H1 (cell line): ENCODE measurements at regions not wholly inside any gene's neighbourhood (a gene's known extent, or its start where the extent isn't known, plus 50 kb on each side); places are given as distances from the start of the nearest gene placed in this dataset.

Experiments
- BCL11A ChIP-seq, 2 experiments: IDR thresholded peaks; one replicate each; pipeline ENCODE4 v1.6.1; 2011; ENCODE audit warnings: low read depth in 2 of 2, low read length in 2 of 2, mild to moderate bottlenecking in 2 of 2
- GTF2F1 ChIP-seq: IDR thresholded peaks from 2 replicates; pipeline ENCODE4 v1.6.1; 2012; ENCODE audit warnings: low read depth, low read length, improper control_type of control experiment, borderline replicate concordance
- KDM1A ChIP-seq: fragments of 200-600, 300-600 bp; sonication (generic); IDR thresholded peaks from 2 replicates; pipeline ENCODE4 v1.7.1; 2016; ENCODE audit warnings: mild to moderate bottlenecking, low read length, borderline replicate concordance
- KDM4A ChIP-seq: IDR thresholded peaks from one replicate; pipeline ENCODE4 v1.7.1; 2012; ENCODE audit warnings: low read depth, mild to moderate bottlenecking, moderate library complexity, low read length, inconsistent platforms; ENCODE audit not compliant: severe bottlenecking
- NRF1 ChIP-seq: IDR thresholded peaks from 2 replicates; pipeline ENCODE4 v1.6.1; 2011; ENCODE audit warnings: mild to moderate bottlenecking, low read depth, low read length, improper control_type of control experiment
- PHF8 ChIP-seq: fragments of 200-600 bp; sonication (generic); conservative IDR thresholded peaks from 2 replicates; pipeline ENCODE4 v1.7.1; 2012; ENCODE audit warnings: low read depth, mild to moderate bottlenecking, inconsistent platforms, low read length, moderate library complexity
- POU5F1 ChIP-seq: IDR thresholded peaks from 2 replicates; pipeline ENCODE4 v1.6.1; 2011; ENCODE audit warnings: low read depth, mild to moderate bottlenecking, low read length, moderate library complexity
- SIX5 ChIP-seq: IDR thresholded peaks from 2 replicates; pipeline ENCODE4 v1.6.1; 2011; ENCODE audit warnings: mild to moderate bottlenecking, low read depth, low read length
- SP2 ChIP-seq: IDR thresholded peaks from 2 replicates; pipeline ENCODE4 v1.6.1; 2012; ENCODE audit warnings: mild to moderate bottlenecking, low read length, inconsistent platforms
- TBP ChIP-seq: IDR thresholded peaks from 2 replicates; pipeline ENCODE4 v1.6.1; 2011; ENCODE audit warnings: low read depth, low read length, improper control_type of control experiment
- TF ChIP-seq, protein P1 (sequence below), 3 experiments: IDR thresholded peaks; 1 replicate in 2 of 3; 2 replicates in 1 of 3; pipeline versions ENCODE4 v1.5.1 to v1.6.1; 2011; ENCODE audit warnings: low read length in 3 of 3, mild to moderate bottlenecking in 3 of 3, inconsistent platforms in 2 of 3, low read depth in 1 of 3, moderate library complexity in 1 of 3; ENCODE audit not compliant: insufficient read depth in 1 of 3; ENCODE audit errors: control extremely low read depth in 1 of 3
- TF ChIP-seq, protein P2 (sequence below): IDR thresholded peaks from 2 replicates; pipeline ENCODE4 v1.6.1; 2012; ENCODE audit warnings: low read length, inconsistent platforms
- TF ChIP-seq, protein P3 (sequence below): IDR thresholded peaks from 2 replicates; pipeline ENCODE4 v1.6.1; 2012; ENCODE audit warnings: inconsistent platforms
- TF ChIP-seq, protein P4 (sequence below): IDR thresholded peaks from 2 replicates; pipeline ENCODE4 v1.6.1; 2011; ENCODE audit warnings: low read depth, mild to moderate bottlenecking, low read length; ENCODE audit not compliant: insufficient read depth

DNA sequence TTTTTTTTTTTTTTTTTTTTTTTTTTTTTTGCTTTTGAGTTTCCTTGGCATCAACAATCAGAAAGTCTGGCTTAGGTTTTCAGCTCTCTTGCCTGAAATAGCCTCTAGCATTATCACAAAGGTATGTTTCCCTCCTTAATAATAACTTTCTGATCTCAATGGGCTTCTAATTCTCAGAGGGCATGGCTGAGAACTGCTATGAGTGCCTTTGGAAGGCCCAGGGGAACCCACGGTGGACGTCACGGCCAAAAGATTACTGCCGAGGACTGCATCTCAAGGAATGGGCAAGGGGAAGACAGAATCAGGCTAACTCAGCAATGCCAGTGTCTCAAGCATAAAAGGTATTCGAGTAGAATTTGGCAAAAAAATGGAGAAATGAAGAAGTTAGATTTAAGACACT is 73.2 kb upstream of the SLC14A2 start (continued):
- TF ChIP-seq KDM1A = no peak
- no peak for TF ChIP-seq BCL11A (IDR thresholded peaks at IDR 0.05; ENCODE audit: low read depth in 2 of 2, low read length in 2 of 2)
- no peak for TF ChIP-seq KDM4A
- TF ChIP-seq, protein P1, sequence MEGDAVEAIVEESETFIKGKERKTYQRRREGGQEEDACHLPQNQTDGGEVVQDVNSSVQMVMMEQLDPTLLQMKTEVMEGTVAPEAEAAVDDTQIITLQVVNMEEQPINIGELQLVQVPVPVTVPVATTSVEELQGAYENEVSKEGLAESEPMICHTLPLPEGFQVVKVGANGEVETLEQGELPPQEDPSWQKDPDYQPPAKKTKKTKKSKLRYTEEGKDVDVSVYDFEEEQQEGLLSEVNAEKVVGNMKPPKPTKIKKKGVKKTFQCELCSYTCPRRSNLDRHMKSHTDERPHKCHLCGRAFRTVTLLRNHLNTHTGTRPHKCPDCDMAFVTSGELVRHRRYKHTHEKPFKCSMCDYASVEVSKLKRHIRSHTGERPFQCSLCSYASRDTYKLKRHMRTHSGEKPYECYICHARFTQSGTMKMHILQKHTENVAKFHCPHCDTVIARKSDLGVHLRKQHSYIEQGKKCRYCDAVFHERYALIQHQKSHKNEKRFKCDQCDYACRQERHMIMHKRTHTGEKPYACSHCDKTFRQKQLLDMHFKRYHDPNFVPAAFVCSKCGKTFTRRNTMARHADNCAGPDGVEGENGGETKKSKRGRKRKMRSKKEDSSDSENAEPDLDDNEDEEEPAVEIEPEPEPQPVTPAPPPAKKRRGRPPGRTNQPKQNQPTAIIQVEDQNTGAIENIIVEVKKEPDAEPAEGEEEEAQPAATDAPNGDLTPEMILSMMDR (IDR thresholded peaks at IDR 0.05; ENCODE audit: control extremely low read depth in 1 of 3, insufficient read depth in 1 of 3, low read depth in 1 of 3, low read length in 3 of 3) = no peak
- no peak for TF ChIP-seq PHF8
- no peak for TF ChIP-seq SIX5
- TF ChIP-seq SP2 = no peak
- TF ChIP-seq POU5F1 = no peak
- TF ChIP-seq GTF2F1 = no peak
- TF ChIP-seq, protein P2, sequence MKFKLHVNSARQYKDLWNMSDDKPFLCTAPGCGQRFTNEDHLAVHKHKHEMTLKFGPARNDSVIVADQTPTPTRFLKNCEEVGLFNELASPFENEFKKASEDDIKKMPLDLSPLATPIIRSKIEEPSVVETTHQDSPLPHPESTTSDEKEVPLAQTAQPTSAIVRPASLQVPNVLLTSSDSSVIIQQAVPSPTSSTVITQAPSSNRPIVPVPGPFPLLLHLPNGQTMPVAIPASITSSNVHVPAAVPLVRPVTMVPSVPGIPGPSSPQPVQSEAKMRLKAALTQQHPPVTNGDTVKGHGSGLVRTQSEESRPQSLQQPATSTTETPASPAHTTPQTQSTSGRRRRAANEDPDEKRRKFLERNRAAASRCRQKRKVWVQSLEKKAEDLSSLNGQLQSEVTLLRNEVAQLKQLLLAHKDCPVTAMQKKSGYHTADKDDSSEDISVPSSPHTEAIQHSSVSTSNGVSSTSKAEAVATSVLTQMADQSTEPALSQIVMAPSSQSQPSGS = no peak
- TF ChIP-seq TBP = no peak
- TF ChIP-seq, protein P3, sequence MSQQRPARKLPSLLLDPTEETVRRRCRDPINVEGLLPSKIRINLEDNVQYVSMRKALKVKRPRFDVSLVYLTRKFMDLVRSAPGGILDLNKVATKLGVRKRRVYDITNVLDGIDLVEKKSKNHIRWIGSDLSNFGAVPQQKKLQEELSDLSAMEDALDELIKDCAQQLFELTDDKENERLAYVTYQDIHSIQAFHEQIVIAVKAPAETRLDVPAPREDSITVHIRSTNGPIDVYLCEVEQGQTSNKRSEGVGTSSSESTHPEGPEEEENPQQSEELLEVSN = no peak
- no peak for TF ChIP-seq NRF1
- TF ChIP-seq, protein P4, sequence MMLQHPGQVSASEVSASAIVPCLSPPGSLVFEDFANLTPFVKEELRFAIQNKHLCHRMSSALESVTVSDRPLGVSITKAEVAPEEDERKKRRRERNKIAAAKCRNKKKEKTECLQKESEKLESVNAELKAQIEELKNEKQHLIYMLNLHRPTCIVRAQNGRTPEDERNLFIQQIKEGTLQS = no peak
